Astrocyte (in vitro differentiated cells and primary cell): ENCODE measurements at regions not wholly inside any gene's neighbourhood (a gene's known extent, or its start where the extent isn't known, plus 50 kb on each side); places are given as distances from the start of the nearest gene placed in this dataset.

Experiments
- DNase-seq: peaks from one replicate; pipeline ENCODE4 v3.0.0-alpha.2; 2010; ENCODE audit warnings: low read depth
- FAIRE-seq: peaks from 2 replicates; lab custom pipeline; 2011; peaks lifted over from hg19 to GRCh38; lab: Jason Lieb, UNC
- H2AFZ ChIP-seq: 2 replicates; pipeline ENCODE4 v1.6.0; 2012; ENCODE audit warnings: low read depth, low read length, inconsistent platforms
- H3K27ac ChIP-seq: 2 replicates; pipeline ENCODE4 v1.5.1; 2011; ENCODE audit warnings: low read depth, low read length, inconsistent platforms
- H3K27me3 ChIP-seq: 2 replicates; pipeline ENCODE4 v1.6.0; 2011; ENCODE audit warnings: low read length, inconsistent platforms; ENCODE audit not compliant: insufficient read depth
- H3K36me3 ChIP-seq: 2 replicates; pipeline ENCODE4 v1.5.1; 2011; ENCODE audit warnings: low read length, inconsistent platforms; ENCODE audit not compliant: insufficient read depth
- H3K4me1 ChIP-seq: 2 replicates; pipeline ENCODE4 v1.5.1; 2011; ENCODE audit warnings: low read length, inconsistent platforms; ENCODE audit not compliant: insufficient read depth
- H3K4me2 ChIP-seq: 2 replicates; pipeline ENCODE4 v1.6.0; 2012; ENCODE audit warnings: low read length, inconsistent platforms
- H3K4me3 ChIP-seq: 2 replicates; pipeline ENCODE4 v1.5.1; 2011; ENCODE audit warnings: low read depth, mild to moderate bottlenecking, low read length, inconsistent platforms; ENCODE audit not compliant: insufficient read depth
- H3K79me2 ChIP-seq: 2 replicates; pipeline ENCODE4 v1.6.0; 2012; ENCODE audit warnings: mild to moderate bottlenecking, low read length, inconsistent platforms; ENCODE audit not compliant: insufficient read depth
- H3K9ac ChIP-seq: 2 replicates; pipeline ENCODE4 v1.6.0; 2012; ENCODE audit warnings: mild to moderate bottlenecking, low read length, inconsistent platforms
- H3K9me3 ChIP-seq: 2 replicates; pipeline ENCODE4 v1.5.1; 2012; ENCODE audit warnings: low read depth, mild to moderate bottlenecking, low read length, inconsistent platforms; ENCODE audit not compliant: insufficient read depth
- H4K20me1 ChIP-seq: 2 replicates; pipeline ENCODE4 v1.6.0; 2012; ENCODE audit warnings: low read length, inconsistent platforms; ENCODE audit not compliant: insufficient read depth
- H3K27ac Mint-ChIP-seq: one replicate; pipeline ENCODE4 v1.8.0; 2021; ENCODE audit warnings: mild to moderate bottlenecking, mixed read lengths; ENCODE audit not compliant: unreplicated experiment
- H3K27me3 Mint-ChIP-seq: one replicate; pipeline ENCODE4 v1.8.0; 2021; ENCODE audit warnings: low read depth, mixed read lengths; ENCODE audit not compliant: unreplicated experiment
- H3K36me3 Mint-ChIP-seq: one replicate; pipeline ENCODE4 v1.8.0; 2021; ENCODE audit warnings: low read depth, mixed read lengths; ENCODE audit not compliant: unreplicated experiment
- H3K4me1 Mint-ChIP-seq: one replicate; pipeline ENCODE4 v1.8.0; 2021; ENCODE audit warnings: low read depth, mixed read lengths; ENCODE audit not compliant: unreplicated experiment
- H3K4me3 Mint-ChIP-seq: one replicate; pipeline ENCODE4 v1.8.0; 2021; ENCODE audit warnings: mild to moderate bottlenecking, moderate library complexity, mixed read lengths; ENCODE audit not compliant: unreplicated experiment
- H3K9me3 Mint-ChIP-seq: one replicate; pipeline ENCODE4 v1.8.0; 2021; ENCODE audit warnings: mild to moderate bottlenecking, mixed read lengths; ENCODE audit not compliant: unreplicated experiment
- CTCF ChIP-seq: IDR thresholded peaks from 2 replicates; pipeline ENCODE4 v1.5.1; 2011; ENCODE audit warnings: low read depth, mild to moderate bottlenecking, inconsistent platforms, low read length, moderate library complexity; ENCODE audit not compliant: insufficient read depth
- EZH2 ChIP-seq: IDR thresholded peaks from 2 replicates; pipeline ENCODE4 v1.6.1; 2012; ENCODE audit warnings: mild to moderate bottlenecking, low read length, inconsistent platforms; ENCODE audit not compliant: insufficient read depth

GRCh38 chr3:14318646-14319045, 83.8 kb upstream of the SLC6A6 start:
- TF ChIP-seq CTCF: no peak
- no peak overlapping the region for H3K4me2 ChIP-seq

GRCh38 chr3:14319654-14320182, 82.7 kb upstream of the SLC6A6 start:
- H3K36me3 Mint-ChIP-seq: no peaks in the 10 kb centered on the region
- Histone ChIP-seq H3K4me2 (peak overlapping the region; percentile 57), H3K27me3 (peaks cover 10% of the 10 kb centered on the region), H3K36me3 (no peaks in the 10 kb centered on the region), H4K20me1 (no peaks in the 10 kb centered on the region), H3K4me3 (no peak overlapping the region), H3K9me3 (no peaks in the 10 kb centered on the region), H3K79me2 (no peaks in the 10 kb centered on the region), H3K27ac (no peak overlapping the region), H2AFZ (peak overlapping the region; percentile 72), H3K9ac (no peak overlapping the region), H3K4me1 (peaks cover 3% of the 10 kb centered on the region)
- peaks cover 3% of the 10 kb centered on the region for H3K27me3 Mint-ChIP-seq
- no peak overlapping the region for H3K27ac Mint-ChIP-seq
- H3K4me3 Mint-ChIP-seq: peak overlapping the region; percentile 74
- TF ChIP-seq EZH2: no peak
- no peak for TF ChIP-seq CTCF
- H3K9me3 Mint-ChIP-seq: peaks cover 1% of the 10 kb centered on the region
- peak; percentile 49 for FAIRE-seq
- DNase-seq: peak; percentile 65
- peaks cover 5% of the 10 kb centered on the region for H3K4me1 Mint-ChIP-seq

More at GRCh38 chr3:14318646-14319045, 83.8 kb upstream of the SLC6A6 start:
- H3K4me3 ChIP-seq: no peak overlapping the region
- no peak overlapping the region for H3K4me3 Mint-ChIP-seq
- no peaks in the 10 kb centered on the region for H3K9me3 ChIP-seq
- H3K27ac ChIP-seq: no peak overlapping the region
- no peak for DNase-seq
- no peak overlapping the region for H3K9ac ChIP-seq
- peaks cover 20% of the 10 kb centered on the region for H3K27me3 ChIP-seq
- H3K27me3 Mint-ChIP-seq: peaks cover 6% of the 10 kb centered on the region
- H3K27ac Mint-ChIP-seq: no peak overlapping the region
- no peaks in the 10 kb centered on the region for H3K36me3 ChIP-seq
- H4K20me1 ChIP-seq: no peaks in the 10 kb centered on the region
- H2AFZ ChIP-seq: no peak overlapping the region
- no peaks in the 10 kb centered on the region for H3K36me3 Mint-ChIP-seq
- FAIRE-seq: no peak
- no peaks in the 10 kb centered on the region for H3K4me1 ChIP-seq
- no peaks in the 10 kb centered on the region for H3K79me2 ChIP-seq
- H3K9me3 Mint-ChIP-seq: no peaks in the 10 kb centered on the region
- H3K4me1 Mint-ChIP-seq: peaks cover 3% of the 10 kb centered on the region

GRCh38 chr3:14320219-14320618, 82.2 kb upstream of the SLC6A6 start:
- H3K4me1 Mint-ChIP-seq: peaks cover 10% of the 10 kb centered on the region
- H3K9me3 ChIP-seq: no peaks in the 10 kb centered on the region
- TF ChIP-seq EZH2: no peak
- TF ChIP-seq CTCF: no peak
- H3K4me3 Mint-ChIP-seq: peak overlapping the region; percentile 74
- H3K27me3 Mint-ChIP-seq: peaks cover 2% of the 10 kb centered on the region
- no peak for DNase-seq
- no peak overlapping the region for H3K9ac ChIP-seq
- FAIRE-seq: no peak
- no peaks in the 10 kb centered on the region for H3K79me2 ChIP-seq
- H3K27ac ChIP-seq: no peak overlapping the region
- peaks cover 6% of the 10 kb centered on the region for H3K27me3 ChIP-seq
- H3K36me3 Mint-ChIP-seq: no peaks in the 10 kb centered on the region
- peaks cover 1% of the 10 kb centered on the region for H3K9me3 Mint-ChIP-seq
- H3K4me2 ChIP-seq: no peak overlapping the region
- H2AFZ ChIP-seq: peak overlapping the region; percentile 72
- no peak overlapping the region for H3K4me3 ChIP-seq
- no peaks in the 10 kb centered on the region for H4K20me1 ChIP-seq
- H3K36me3 ChIP-seq: no peaks in the 10 kb centered on the region
- H3K27ac Mint-ChIP-seq: no peak overlapping the region
- peaks cover 6% of the 10 kb centered on the region for H3K4me1 ChIP-seq
